ENCODE measurements at regions not wholly inside any gene's neighbourhood (a gene's known extent, or its start where the extent isn't known, plus 50 kb on each side); places are given as distances from the start of the nearest gene placed in this dataset.

GRCh38 chr4:188408244-188409030, 269.2 kb downstream of the TRIML1 start:
- DNase-seq (ENCODE audit: low read depth) = no peak
- TF ChIP-seq CTCF (IDR thresholded peaks at IDR 0.05; ENCODE audit: insufficient read depth, low read length) = no peak
- H3K4me3 ChIP-seq (ENCODE audit: low read depth, low read length) = no peak overlapping the region

- no peak for TF ChIP-seq CTCF (IDR thresholded peaks at IDR 0.05; ENCODE audit: insufficient read depth, low read length)
- DNase-seq (ENCODE audit: low read depth) = no peak
- H3K4me3 ChIP-seq (ENCODE audit: low read depth, low read length) = no peak overlapping the region
These were observed 270.6 kb downstream of the TRIML1 start for GRCh38 chr4:188409851-188410250.

GRCh38 chr4:188411805-188412204, 272.6 kb downstream of the TRIML1 start:
- no peak for TF ChIP-seq CTCF (IDR thresholded peaks at IDR 0.05; ENCODE audit: insufficient read depth, low read length)
- no peak overlapping the region for H3K4me3 ChIP-seq (ENCODE audit: low read depth, low read length)
- DNase-seq (ENCODE audit: low read depth) = no peak

- DNase-seq (ENCODE audit: low read depth) = no peak
- H3K4me3 ChIP-seq (ENCODE audit: low read depth, low read length) = no peak overlapping the region
- no peak for TF ChIP-seq CTCF (IDR thresholded peaks at IDR 0.05; ENCODE audit: insufficient read depth, low read length)
These were observed 273.3 kb downstream of the TRIML1 start for GRCh38 chr4:188412499-188412898.

- H3K4me3 ChIP-seq (ENCODE audit: low read depth, low read length) = no peak overlapping the region
- no peak for DNase-seq (ENCODE audit: low read depth)
- TF ChIP-seq CTCF (IDR thresholded peaks at IDR 0.05; ENCODE audit: insufficient read depth, low read length) = no peak
These were observed 275.2 kb downstream of the TRIML1 start for GRCh38 chr4:188414441-188414840.

- TF ChIP-seq CTCF (IDR thresholded peaks at IDR 0.05; ENCODE audit: insufficient read depth, low read length) = no peak
- H3K4me3 ChIP-seq (ENCODE audit: low read depth, low read length) = no peak overlapping the region
- no peak for DNase-seq (ENCODE audit: low read depth)
These were observed 277.9 kb downstream of the TRIML1 start for GRCh38 chr4:188417181-188417580.

GRCh38 chr4:188423039-188423438, 283.8 kb downstream of the TRIML1 start:
- DNase-seq (ENCODE audit: low read depth) = no peak
- no peak overlapping the region for H3K4me3 ChIP-seq (ENCODE audit: low read depth, low read length)
- TF ChIP-seq CTCF (IDR thresholded peaks at IDR 0.05; ENCODE audit: insufficient read depth, low read length) = no peak
